ENCODE measurements at regions not wholly inside any gene's neighbourhood (a gene's known extent, or its start where the extent isn't known, plus 50 kb on each side); places are given as distances from the start of the nearest gene placed in this dataset.

DNA sequence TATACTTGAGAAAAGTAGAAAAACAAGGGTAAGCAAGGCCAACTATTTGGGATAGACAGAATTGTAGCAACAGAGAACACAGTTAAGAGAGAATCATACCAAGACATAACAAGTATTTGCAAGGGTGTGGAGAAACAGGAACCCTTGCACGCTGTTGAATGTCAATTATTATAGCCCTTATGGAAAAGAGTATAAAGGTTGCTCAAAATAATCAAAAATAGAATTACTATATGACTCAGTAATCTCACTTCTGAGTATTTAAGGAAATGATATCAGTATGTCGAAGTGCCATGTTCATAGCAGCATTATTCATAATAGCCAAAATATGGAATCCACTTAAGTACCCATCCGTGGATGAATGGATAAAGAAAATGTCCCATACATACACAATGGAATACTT, 193.3 kb downstream of the PHLDA1 start:
- Histone ChIP-seq H3K27ac (no peak overlapping the region), H3K4me3 (no peak overlapping the region)
- no peak for DNase-seq (ENCODE audit: low spot score)
- TF ChIP-seq, protein P1, sequence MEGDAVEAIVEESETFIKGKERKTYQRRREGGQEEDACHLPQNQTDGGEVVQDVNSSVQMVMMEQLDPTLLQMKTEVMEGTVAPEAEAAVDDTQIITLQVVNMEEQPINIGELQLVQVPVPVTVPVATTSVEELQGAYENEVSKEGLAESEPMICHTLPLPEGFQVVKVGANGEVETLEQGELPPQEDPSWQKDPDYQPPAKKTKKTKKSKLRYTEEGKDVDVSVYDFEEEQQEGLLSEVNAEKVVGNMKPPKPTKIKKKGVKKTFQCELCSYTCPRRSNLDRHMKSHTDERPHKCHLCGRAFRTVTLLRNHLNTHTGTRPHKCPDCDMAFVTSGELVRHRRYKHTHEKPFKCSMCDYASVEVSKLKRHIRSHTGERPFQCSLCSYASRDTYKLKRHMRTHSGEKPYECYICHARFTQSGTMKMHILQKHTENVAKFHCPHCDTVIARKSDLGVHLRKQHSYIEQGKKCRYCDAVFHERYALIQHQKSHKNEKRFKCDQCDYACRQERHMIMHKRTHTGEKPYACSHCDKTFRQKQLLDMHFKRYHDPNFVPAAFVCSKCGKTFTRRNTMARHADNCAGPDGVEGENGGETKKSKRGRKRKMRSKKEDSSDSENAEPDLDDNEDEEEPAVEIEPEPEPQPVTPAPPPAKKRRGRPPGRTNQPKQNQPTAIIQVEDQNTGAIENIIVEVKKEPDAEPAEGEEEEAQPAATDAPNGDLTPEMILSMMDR (IDR thresholded peaks at IDR 0.05): no peak

DNA sequence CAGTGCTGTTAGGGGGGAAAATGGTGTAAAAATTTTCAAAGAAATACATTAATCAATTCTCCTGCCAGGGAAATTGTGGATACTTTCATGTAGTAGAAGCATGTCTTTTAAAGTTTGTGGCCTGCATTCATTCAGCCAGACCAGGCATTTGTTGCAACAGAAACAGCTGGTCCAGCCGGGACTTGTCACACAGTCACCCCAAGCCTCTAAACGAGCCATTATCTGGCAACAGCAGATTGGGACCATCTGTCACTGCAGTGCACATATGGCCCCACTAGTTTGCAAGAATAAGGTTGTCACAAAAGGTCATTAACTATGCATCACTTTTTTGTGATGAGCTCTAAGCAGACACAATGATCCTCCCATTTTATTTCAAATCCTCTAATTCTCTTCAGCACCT, 193.9 kb downstream of the PHLDA1 start:
- no peak for DNase-seq (ENCODE audit: low spot score)
- TF ChIP-seq, protein P1 (IDR thresholded peaks at IDR 0.05): no peak
- H3K4me3 ChIP-seq: no peak overlapping the region
- no peak overlapping the region for H3K27ac ChIP-seq

DNA sequence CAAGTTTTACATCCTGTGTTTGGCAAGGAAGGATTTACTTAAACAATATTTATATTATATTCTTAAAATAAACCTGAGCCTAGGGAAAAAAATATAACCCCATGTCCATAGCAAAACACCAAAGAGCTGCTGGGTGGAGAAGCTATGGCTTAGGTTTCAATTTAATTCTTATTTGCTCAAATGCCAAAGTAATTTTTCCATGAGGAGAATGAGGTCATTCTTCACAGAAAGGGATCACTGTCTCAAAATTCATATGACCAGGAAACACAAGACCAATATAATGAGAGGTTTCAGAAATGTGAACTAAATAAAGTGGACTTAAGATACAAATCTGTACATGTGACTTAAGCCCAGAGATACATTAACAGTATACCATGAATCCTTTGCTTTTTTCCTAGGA, 195.0 kb downstream of the PHLDA1 start:
- TF ChIP-seq, protein P1 (IDR thresholded peaks at IDR 0.05): no peak
- Histone ChIP-seq H3K4me3 (no peak overlapping the region), H3K27ac (no peak overlapping the region)
- DNase-seq (ENCODE audit: low spot score): no peak

DNA sequence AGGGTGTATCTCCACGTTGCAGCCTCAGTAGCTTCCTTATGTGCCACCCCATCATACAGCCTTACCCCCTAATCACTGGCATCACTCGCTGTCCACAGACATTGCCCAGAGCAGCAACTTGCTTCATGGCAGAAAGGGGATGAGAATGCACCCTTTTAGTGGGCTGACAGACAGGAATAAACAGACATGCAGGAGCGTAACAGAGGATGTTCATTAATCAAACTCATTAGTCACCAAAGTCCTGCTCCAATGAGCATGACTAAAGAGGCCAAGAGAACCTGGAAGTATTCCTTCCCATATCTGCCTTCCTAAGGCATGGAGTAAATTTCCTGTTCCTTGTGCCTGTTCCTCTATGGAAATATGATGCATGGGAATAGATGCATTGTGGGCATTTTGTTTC, 197.0 kb downstream of the PHLDA1 start:
- TF ChIP-seq, protein P1 (IDR thresholded peaks at IDR 0.05): no peak
- DNase-seq (ENCODE audit: low spot score): no peak

DNA sequence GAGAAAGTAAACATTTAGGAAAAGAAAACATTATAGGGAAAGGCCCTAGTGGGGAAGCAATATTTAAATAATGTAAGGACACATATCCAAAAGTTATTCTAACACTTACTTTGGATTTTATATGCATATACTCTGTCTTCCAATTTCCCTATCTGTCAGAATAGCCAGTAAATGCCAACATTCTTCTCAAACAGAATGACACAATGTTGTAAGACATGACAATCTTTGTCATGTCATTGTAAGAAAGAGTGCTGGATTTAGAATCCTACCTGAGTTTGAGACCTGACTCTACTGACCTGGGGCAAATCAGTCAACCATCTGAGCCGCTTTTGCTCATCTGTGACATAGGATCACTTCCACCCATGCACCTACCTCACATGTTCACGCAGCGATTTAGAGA, 198.3 kb downstream of the PHLDA1 start:
- TF ChIP-seq, protein P1 (IDR thresholded peaks at IDR 0.05): no peak
- no peak for DNase-seq (ENCODE audit: low spot score)
- no peak overlapping the region for H3K4me3 ChIP-seq

More for the DNA sequence above, 197.0 kb downstream of the PHLDA1 start:
- Histone ChIP-seq H3K4me3 (no peak overlapping the region), H3K27ac (no peak overlapping the region)

DNA sequence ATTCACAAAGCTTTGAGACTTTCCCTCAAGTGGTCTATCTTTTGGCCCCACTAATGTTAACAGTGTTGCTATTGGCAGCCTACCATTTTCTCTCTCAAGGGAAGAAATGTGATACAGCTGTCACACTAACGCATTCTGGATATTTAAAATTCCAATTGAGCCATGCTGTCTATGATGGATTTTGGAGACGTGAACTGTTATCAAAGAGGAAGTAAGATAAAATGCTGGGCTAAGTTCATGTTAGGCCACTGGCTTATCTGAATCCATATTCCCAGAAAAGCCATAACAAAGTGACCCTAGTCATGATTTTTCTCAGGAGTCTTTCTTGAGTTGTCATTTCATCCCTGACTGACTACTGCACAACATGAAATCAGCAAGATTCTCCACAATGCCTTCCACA, 200.2 kb downstream of the PHLDA1 start:
- no peak overlapping the region for H3K27ac ChIP-seq
- no peak for DNase-seq (ENCODE audit: low spot score)
- no peak overlapping the region for H3K4me3 ChIP-seq
- TF ChIP-seq, protein P1 (IDR thresholded peaks at IDR 0.05): no peak

More for the DNA sequence above, 198.3 kb downstream of the PHLDA1 start:
- H3K27ac ChIP-seq: no peak overlapping the region

DNA sequence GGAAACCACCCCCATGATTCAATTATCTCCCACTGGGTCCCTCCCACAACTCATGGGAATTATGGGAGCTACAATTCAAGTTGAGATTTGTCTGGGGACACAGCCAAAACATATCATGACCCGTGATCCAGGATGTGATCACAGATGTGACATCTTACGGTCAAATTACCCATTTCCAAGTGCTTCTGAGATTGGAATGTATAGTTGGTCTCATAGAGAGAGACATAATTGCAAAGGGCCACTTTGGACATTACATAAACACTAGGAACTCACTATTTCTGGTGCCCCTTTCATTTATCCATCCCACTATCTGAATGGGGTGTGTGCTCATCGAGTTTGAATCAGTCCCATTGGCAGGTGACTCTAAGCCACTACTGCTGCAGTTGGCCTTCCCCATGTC, 204.5 kb downstream of the PHLDA1 start:
- no peak overlapping the region for H3K4me3 ChIP-seq
- no peak overlapping the region for H3K27ac ChIP-seq
- no peak for DNase-seq (ENCODE audit: low spot score)
- TF ChIP-seq, protein P1 (IDR thresholded peaks at IDR 0.05): no peak

All from coronary artery (tissue), 2 donors.